NOMO-1 treated with dmso at 0.1 percent for 144 hours (cell line): ENCODE measurements at regions not wholly inside any gene's neighbourhood (a gene's known extent, or its start where the extent isn't known, plus 50 kb on each side); places are given as distances from the start of the nearest gene placed in this dataset.

Source experiments
- DNase-seq: peaks from one replicate; lab custom pipeline; 2025; ENCODE audit not compliant: unreplicated experiment; lab: John Stamatoyannopoulos, UW

GRCh38 chr3:79843180-79843579 lies 75.4 kb upstream of the ROBO1 start:
- no peak for DNase-seq

GRCh38 chr3:79835701-79836100 lies 67.9 kb upstream of the ROBO1 start:
- no peak for DNase-seq

- no peak for DNase-seq
Observed at GRCh38 chr3:79824166-79824565, 56.4 kb upstream of the ROBO1 start.

DNA sequence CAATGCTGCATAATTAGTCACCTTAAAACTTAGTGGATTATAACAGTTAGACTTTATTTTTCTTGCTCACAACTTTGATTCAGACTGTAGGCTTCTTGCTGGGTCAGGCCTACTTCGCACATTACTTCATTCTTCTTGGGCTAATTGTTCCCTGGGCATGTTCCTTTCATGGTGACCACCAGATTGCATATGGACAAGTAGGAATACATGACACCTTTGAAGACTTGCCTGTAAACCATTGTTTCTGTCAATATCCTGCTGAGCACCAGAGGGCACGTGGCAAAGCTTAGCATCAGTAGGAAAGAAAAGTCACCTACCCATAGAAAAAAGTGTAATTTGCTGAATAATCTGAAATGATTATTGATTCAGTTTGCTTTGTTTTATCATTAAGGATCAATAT lies 54.3 kb upstream of the ROBO1 start:
- DNase-seq: no peak

- DNase-seq: no peak
Observed at GRCh38 chr3:79820089-79820488, 52.3 kb upstream of the ROBO1 start.

GRCh38 chr3:79818015-79818414 lies 50.2 kb upstream of the ROBO1 start:
- DNase-seq: no peak
